Stomach (tissue), 8 donors: ENCODE measurements at regions not wholly inside any gene's neighbourhood (a gene's known extent, or its start where the extent isn't known, plus 50 kb on each side); places are given as distances from the start of the nearest gene placed in this dataset.
A peak's percentile ranks its signal among the peaks of the same experiment; 100 is the strongest.

Source experiments
- DNase-seq, 2 donors: peaks; one replicate each; pipeline versions ENCODE4 v3.0.0 to v3.0.0-alpha.2; 2013 to 2019
- H3K27ac ChIP-seq, 5 donors: fragments of 200-600 bp in 4 of 5; sonication (generic) in 4 of 5; one replicate each; pipeline ENCODE4 v1.5.1; 2013 to 2019; ENCODE audit warnings: mild to moderate bottlenecking in 1 of 5, moderate library complexity in 1 of 5
- H3K27me3 ChIP-seq, 3 donors: fragments of 200-600 bp; sonication (generic); one replicate each; pipeline ENCODE4 v1.5.1; 2017 to 2019; ENCODE audit warnings: mixed run types in 1 of 3
- H3K36me3 ChIP-seq, 4 donors: fragments of 200-600 bp; sonication (generic); 1 replicate in 3 of 4; 2 replicates in 1 of 4; pipeline ENCODE4 v1.5.1; 2016 to 2019
- H3K4me1 ChIP-seq, 4 donors: fragments of 200-600 bp; sonication (generic); one replicate each; pipeline ENCODE4 v1.5.1; 2016 to 2019
- H3K4me3 ChIP-seq, 4 donors: fragments of 200-600 bp; sonication (generic) in 3 of 4; one replicate each; pipeline ENCODE4 v1.5.1; 2016 to 2019; ENCODE audit warnings: mild to moderate bottlenecking in 1 of 4
- H3K9me3 ChIP-seq, 4 donors: fragments of 200-600 bp; sonication (generic); one replicate each; pipeline ENCODE4 v1.5.1; 2016 to 2019
- CTCF ChIP-seq, 7 experiments: fragments of 450-650 bp in 4 of 7; fragments of 200-600 bp in 3 of 7; sonication (generic) in 3 of 7; IDR thresholded peaks; one replicate each; pipeline ENCODE4 v1.5.1; 2016 to 2019; ENCODE audit warnings: antibody characterized with exemption in 7 of 7, control low read depth in 2 of 7, mild to moderate bottlenecking in 1 of 7
- EP300 ChIP-seq: sonication (generic); formaldehyde crosslinking; IDR thresholded peaks from one replicate; pipeline ENCODE4 v1.6.1; 2017; ENCODE audit warnings: antibody characterized with exemption
- POLR2A ChIP-seq, 4 donors: fragments of 450-650 bp; IDR thresholded peaks; one replicate each; pipeline ENCODE4 v1.6.1; 2016; ENCODE audit warnings: antibody characterized with exemption in 4 of 4, control low read depth in 2 of 4, mild to moderate bottlenecking in 1 of 4, moderate library complexity in 1 of 4
- POLR2AphosphoS5 ChIP-seq, 3 donors: sonication (generic); formaldehyde crosslinking; IDR thresholded peaks; one replicate each; pipeline ENCODE4 v1.6.1; 2016; ENCODE audit warnings: antibody characterized with exemption in 3 of 3
- WGBS, 5 donors: extraction: QIAGEN DNeasy Blood & Tissue Kit in 3 of 5; methylation state at CpG; one replicate each; pipeline versions ENCODE4 v1.1.5 to v1.1.7; 2013 to 2018; 5-methylcytosine and 5-hydroxymethylcytosine counted together
- intact Hi-C: fragments of 100-400 bp; cut with DNase I; formaldehyde crosslinking; loops from one replicate; pipeline ENCODE4 v1.15.1; 2023; ENCODE audit warnings: low total_unique reads
- donor health status: healthy with polysubstance abuse.
- donor health status: Bipolar disorder and iron deficiency.
- donor health status: healthy.

GRCh38 chr7:110397927-110398660, 692.8 kb upstream of the LRRN3 start:
- Histone ChIP-seq H3K9me3 (no peaks in the 10 kb centered on the region), H3K36me3 (no peaks in the 10 kb centered on the region), H3K4me3 (no peak overlapping the region), H3K27me3 (no peaks in the 10 kb centered on the region), H3K4me1 (peaks cover 0 to 4% (median 0%) of the 10 kb centered on the region in 4 donors), H3K27ac (no peak overlapping the region)
- intact Hi-C loops: no loop called here
- 86 to 94% (median 88%) methylated on average over 6 of the region's 6 CpGs for WGBS, 5 donors
- no peak for TF ChIP-seq POLR2AphosphoS5 (IDR thresholded peaks at IDR 0.05)
- no peak for TF ChIP-seq CTCF (IDR thresholded peaks at IDR 0.05)
- DNase-seq: no peak

- Histone ChIP-seq H3K27ac (no peak overlapping the region), H3K4me3 (no peak overlapping the region), H3K4me1 (peaks cover 0 to 4% (median 0%) of the 10 kb centered on the region in 4 donors), H3K27me3 (no peaks in the 10 kb centered on the region), H3K36me3 (no peaks in the 10 kb centered on the region), H3K9me3 (no peaks in the 10 kb centered on the region)
- DNase-seq: no peak
- TF ChIP-seq POLR2AphosphoS5 (IDR thresholded peaks at IDR 0.05) (no peak), CTCF (IDR thresholded peaks at IDR 0.05) (no peak), EP300 (no peak), POLR2A (IDR thresholded peaks at IDR 0.05) (no peak)
- intact Hi-C loops: no loop called here
- 54 to 66% (median 60%) methylated on average over 2 of the region's 2 CpGs for WGBS, 5 donors
These were observed 691.5 kb upstream of the LRRN3 start for GRCh38 chr7:110399421-110399820.

- intact Hi-C loops: no loop called here
- DNase-seq: peak in 1 of 2 donors; percentile 19
- H3K27me3 ChIP-seq: no peaks in the 10 kb centered on the region
- no peaks in the 10 kb centered on the region for H3K36me3 ChIP-seq
- WGBS, 5 donors: 13 to 25% (median 22%) methylated on average over 2 of the region's 2 CpGs
- H3K4me1 ChIP-seq: peaks cover 0 to 4% (median 0%) of the 10 kb centered on the region in 4 donors
- no peaks in the 10 kb centered on the region for H3K9me3 ChIP-seq
- H3K4me3 ChIP-seq: no peak overlapping the region
- TF ChIP-seq EP300 (no peak), POLR2AphosphoS5 (IDR thresholded peaks at IDR 0.05) (no peak), CTCF (IDR thresholded peaks at IDR 0.05) (no peak), POLR2A (IDR thresholded peaks at IDR 0.05) (no peak)
- no peak overlapping the region for H3K27ac ChIP-seq
These were observed 690.5 kb upstream of the LRRN3 start for GRCh38 chr7:110400411-110400810.

- 25 to 41% (median 38%) methylated on average over 3 of the region's 3 CpGs for WGBS, 5 donors
- Histone ChIP-seq H3K9me3 (peaks cover 0 to 7% (median 0%) of the 10 kb centered on the region in 4 donors), H3K4me1 (no peaks in the 10 kb centered on the region), H3K4me3 (no peak overlapping the region), H3K27me3 (no peaks in the 10 kb centered on the region), H3K36me3 (no peaks in the 10 kb centered on the region), H3K27ac (no peak overlapping the region)
- no peak for DNase-seq
- intact Hi-C loops: no loop called here
- no peak for TF ChIP-seq POLR2A (IDR thresholded peaks at IDR 0.05)
- no peak for TF ChIP-seq CTCF (IDR thresholded peaks at IDR 0.05)
- no peak for TF ChIP-seq EP300
- TF ChIP-seq POLR2AphosphoS5 (IDR thresholded peaks at IDR 0.05): no peak
These were observed 683.7 kb upstream of the LRRN3 start for GRCh38 chr7:110407242-110407641.
